ENCODE measurements at regions not wholly inside any gene's neighbourhood (a gene's known extent, or its start where the extent isn't known, plus 50 kb on each side); places are given as distances from the start of the nearest gene placed in this dataset.

DNA sequence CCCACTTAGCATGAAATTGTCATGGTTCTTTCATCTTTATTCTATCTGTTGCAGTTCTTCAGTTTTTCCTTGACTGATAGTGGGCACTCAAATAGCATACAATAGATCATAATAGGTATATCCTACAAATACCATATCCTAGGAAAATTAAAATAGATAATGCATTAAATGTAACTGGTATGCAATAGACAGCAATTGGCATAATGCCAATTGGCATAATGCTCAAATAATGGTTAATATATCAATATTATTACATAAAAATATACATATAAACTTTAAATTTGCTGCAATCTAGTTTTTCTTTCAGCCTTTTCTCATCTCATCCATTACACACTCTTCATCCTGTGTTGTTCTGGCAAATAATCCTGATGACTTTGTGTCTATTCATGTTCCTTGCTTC lies 814.6 kb upstream of the TMPRSS15 start:
- TF ChIP-seq, protein P1, sequence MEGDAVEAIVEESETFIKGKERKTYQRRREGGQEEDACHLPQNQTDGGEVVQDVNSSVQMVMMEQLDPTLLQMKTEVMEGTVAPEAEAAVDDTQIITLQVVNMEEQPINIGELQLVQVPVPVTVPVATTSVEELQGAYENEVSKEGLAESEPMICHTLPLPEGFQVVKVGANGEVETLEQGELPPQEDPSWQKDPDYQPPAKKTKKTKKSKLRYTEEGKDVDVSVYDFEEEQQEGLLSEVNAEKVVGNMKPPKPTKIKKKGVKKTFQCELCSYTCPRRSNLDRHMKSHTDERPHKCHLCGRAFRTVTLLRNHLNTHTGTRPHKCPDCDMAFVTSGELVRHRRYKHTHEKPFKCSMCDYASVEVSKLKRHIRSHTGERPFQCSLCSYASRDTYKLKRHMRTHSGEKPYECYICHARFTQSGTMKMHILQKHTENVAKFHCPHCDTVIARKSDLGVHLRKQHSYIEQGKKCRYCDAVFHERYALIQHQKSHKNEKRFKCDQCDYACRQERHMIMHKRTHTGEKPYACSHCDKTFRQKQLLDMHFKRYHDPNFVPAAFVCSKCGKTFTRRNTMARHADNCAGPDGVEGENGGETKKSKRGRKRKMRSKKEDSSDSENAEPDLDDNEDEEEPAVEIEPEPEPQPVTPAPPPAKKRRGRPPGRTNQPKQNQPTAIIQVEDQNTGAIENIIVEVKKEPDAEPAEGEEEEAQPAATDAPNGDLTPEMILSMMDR (IDR thresholded peaks at IDR 0.05) = no peak
- no peak for TF ChIP-seq POLR2A (IDR thresholded peaks at IDR 0.05)
